GM19467 (cell line): ENCODE measurements at regions not wholly inside any gene's neighbourhood (a gene's known extent, or its start where the extent isn't known, plus 50 kb on each side); places are given as distances from the start of the nearest gene placed in this dataset.

Experiments used
- ATAC-seq: cut with Tn5 transposase; IDR thresholded peaks from one replicate; pipeline ENCODE4 v1.9.1; 2021; ENCODE audit warnings: mild to moderate bottlenecking, moderate library complexity; ENCODE audit not compliant: unreplicated experiment

GRCh38 chr15:93299675-93300074 is 210.7 kb upstream of the RGMA start:
- ATAC-seq, result no peak

GRCh38 chr15:93298901-93299300 is 209.9 kb upstream of the RGMA start:
- ATAC-seq, result no peak

DNA sequence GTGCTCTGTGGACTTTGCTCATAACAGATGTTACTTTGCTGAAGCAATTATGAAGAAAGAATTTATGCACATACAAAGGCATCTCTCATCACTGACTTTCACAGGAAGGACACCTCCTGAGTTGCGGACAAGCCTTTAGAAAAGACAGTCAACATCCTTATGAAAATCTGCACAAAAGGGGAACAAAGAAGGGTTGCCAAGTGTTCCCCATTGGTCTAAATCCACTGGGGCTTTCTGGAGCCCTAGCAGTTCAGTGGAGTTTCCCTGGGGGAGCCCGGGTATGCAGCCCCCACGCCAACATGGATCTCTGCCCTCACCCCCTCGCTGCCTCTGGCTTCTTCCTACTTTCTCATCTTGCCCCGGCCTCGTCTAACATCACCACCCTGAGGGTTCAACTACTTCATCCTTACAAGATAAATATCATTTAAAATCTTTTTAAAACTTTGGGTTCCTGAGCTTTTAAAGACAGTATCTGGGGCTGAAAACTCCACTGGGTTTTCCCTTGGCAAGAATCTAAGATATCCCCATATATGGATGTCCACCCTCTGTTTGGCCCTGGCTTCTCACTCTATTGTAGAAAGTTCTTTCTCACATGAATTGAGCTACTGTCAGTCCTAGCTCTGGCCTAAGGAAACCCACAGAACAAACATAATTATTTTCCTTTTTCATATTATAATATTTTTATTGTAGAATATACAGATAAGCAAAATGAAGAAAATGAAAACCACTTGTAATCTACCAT is 207.9 kb upstream of the RGMA start:
- no peak for ATAC-seq

- no peak for ATAC-seq
Measured at GRCh38 chr15:93294896-93295295, 205.9 kb upstream of the RGMA start.

DNA sequence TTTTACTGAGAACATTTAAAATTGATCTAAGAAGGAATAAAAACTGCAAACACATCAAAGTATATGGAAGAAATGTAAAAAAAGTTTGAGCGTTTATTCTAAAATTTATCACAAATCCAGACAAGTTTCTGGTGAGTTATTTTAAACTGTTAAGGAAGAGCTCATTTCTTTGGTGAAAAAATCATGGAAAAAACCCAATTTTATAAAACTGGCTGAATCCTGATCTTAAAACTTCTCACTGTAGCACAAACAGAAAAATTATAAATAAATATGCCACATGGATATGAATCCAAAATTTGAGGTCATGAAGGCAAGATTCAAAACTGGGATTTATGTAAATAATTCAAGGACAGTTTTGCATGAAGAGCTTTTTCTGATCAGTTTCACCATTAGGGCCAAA is 205.1 kb upstream of the RGMA start:
- no peak for ATAC-seq

DNA sequence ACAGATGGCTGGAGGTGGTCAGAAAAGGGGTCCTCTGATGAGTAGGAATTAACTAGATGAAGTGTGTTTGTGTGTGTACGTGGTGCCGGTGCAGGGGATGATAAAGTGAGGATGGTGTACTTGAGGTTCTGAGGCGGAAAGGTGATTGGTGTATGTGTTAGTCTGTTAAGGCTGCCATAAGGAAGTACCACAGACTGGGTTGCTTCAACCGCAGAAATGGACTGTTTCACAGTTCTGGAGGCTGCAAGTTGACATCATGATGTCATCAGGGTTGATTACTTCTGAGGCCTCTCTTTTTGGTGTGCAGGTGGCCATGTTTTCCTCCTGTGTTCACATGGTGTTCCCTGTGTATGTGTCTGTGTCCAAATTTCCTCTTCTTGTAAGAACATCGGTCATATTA is 202.4 kb upstream of the RGMA start:
- no peak for ATAC-seq

GRCh38 chr15:93290618-93290946 is 201.6 kb upstream of the RGMA start:
- no peak for ATAC-seq

- no peak for ATAC-seq
Measured at GRCh38 chr15:93289941-93290617, 201.1 kb upstream of the RGMA start.

DNA sequence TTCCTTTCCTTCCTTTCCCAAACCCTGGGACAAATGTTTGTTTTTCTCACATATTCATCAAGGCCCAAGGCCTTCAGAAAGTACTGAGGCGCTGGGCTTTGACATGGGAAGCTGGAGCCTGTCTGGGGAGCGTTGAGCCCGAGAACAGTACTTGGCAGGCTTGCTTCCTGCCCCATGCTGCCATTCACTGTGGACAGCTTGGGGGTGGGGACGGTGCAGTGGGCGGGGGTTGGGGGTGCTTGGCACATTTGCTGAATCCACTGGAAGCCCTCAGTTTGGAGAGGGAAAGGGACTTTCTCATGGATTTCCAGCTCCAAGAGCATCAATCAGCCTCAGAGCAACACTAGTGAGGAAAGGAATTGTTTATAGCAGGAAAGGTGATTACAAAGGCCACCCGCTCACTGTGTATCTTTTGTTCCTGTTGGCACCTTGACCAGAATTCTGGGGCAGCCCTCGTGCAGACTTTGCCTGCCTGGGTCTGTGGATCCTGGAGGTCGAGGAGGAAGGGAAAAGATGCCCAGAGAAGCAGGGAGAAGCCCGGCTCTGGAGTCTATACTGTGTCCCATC is 199.8 kb upstream of the RGMA start:
- ATAC-seq, result no peak

DNA sequence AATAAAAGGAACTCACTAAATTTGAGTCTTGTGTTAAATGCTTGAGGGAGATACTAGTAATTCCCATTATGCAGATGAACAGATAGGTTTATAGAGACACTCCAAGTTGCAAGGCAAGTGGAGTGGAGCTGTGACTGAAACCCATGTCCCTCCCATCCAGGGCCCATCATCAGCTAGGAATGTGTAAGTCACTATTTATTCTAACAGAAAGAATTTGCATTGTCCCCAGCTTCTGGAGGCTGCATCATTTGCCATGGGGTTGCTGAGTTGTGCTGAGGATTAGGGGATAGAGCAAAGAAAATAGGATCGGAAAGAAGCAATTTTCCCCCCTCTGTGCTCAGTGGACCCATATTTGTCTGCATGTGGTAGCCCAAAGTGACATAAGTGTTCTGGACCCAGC is 197.4 kb upstream of the RGMA start:
- no peak for ATAC-seq

GRCh38 chr15:93283854-93284253 is 194.8 kb upstream of the RGMA start:
- no peak for ATAC-seq

- no peak for ATAC-seq
Measured at GRCh38 chr15:93282808-93283207, 193.8 kb upstream of the RGMA start.

DNA sequence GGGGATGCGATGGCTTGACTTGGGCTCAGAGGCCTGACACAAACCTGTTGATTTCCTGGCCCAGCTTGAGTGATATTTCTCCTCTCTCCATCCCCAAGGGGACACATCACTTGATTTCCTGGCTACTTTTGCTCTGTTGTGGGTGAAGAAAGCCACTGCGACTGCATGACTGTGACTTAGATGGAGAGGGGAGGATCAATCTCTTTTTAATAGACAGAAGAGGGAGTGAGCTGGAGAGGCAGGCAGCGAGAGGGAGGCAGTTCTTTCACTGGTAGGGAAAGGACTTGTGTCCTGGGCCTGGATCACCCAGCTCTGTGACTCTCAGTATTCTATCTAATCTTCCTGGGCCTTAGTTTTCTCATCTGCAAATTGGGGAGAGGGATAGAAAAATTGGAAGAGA is 189.8 kb upstream of the RGMA start:
- ATAC-seq, result no peak

GRCh38 chr15:93278006-93278405 is 189.0 kb upstream of the RGMA start:
- ATAC-seq, result no peak

- no peak for ATAC-seq
Measured at GRCh38 chr15:93274257-93274656, 185.2 kb upstream of the RGMA start.

DNA sequence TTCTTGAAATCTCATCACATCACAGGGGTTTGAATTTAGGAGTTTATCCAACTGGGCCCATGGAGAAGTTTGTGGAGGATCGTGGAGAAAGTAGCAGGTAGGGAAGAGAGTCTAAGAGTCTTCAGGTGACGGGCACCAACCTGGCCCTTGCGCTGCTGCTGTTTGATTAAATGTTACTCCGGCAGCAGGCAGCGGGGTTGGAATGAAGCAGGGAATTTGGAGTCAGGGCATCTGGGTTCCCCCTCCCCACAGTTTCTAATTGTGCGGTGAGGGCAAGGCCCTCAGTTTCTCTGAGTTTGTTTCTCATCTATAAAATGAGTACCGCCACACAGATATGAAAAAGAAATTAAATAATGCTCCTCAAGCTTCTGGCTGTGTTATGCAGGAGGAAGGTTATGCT is 182.9 kb upstream of the RGMA start:
- ATAC-seq, result no peak

DNA sequence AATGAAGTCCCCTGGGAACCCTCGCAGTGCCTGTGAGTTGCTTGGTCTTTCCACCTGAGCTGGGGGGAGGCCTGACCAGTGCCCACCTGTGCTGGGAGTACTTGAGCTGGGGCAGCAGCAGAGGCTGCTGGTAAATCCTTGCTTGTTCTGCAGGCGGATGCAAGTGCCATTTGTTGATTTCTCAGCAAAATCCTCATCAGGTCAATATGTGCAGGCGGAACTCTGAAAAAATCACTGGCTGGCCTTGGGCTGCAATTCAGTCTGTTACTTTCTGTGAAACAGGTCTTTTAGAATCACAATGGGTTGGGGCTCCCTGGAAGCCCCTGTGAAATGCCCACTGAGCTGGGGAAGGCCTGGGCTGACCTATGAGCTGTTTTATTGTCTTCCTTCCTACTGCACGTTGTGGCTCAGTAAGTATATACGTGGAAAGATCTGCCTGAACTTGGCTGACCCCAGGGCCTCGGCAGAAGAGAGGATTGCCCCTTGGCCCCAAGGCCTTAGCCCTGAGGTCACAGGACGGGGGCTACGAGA is 182.0 kb upstream of the RGMA start:
- ATAC-seq, result no peak

- no peak for ATAC-seq
Measured at GRCh38 chr15:93268066-93268465, 179.1 kb upstream of the RGMA start.

DNA sequence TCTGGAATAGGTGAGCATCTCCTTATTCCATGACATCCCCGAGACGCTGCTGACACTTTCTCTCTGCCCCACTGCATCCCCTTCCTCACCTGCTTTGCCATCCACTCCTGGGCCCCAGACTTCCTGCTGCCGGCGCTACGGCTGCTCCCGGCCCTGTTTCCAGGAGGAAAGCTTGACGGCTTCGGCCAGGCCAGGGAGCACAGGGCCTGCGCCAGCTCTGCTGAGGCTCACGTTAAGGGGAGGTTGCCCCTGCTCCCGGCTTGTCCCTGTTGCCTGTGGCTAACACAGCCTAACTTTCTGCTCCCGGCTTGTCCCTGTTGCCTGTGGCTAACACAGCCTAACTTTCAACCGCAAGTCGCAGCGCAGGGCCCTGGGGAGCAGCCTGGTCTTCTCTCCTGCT is 177.3 kb upstream of the RGMA start:
- ATAC-seq, result no peak

DNA sequence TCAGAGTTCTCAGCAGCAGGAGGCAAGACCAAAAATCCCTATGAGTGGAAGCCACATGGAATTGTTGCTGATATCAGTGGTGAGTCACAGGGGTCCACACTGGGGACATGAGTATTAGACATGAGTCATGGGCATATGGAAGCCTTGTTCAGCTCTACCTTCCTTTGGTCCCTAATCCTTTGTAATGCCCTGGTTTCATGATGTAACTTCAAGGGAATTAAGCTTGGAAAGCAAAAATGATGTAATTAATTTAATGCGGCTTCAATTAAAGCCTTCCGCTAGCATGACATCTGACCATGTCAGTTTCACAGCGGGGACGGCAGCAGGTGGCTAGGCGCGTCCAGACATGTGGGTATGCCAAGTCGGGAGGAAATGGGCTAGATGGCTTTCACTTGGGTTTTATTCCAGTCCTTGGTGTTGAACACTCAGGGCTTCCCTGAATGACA is 176.1 kb upstream of the RGMA start:
- ATAC-seq, result no peak

DNA sequence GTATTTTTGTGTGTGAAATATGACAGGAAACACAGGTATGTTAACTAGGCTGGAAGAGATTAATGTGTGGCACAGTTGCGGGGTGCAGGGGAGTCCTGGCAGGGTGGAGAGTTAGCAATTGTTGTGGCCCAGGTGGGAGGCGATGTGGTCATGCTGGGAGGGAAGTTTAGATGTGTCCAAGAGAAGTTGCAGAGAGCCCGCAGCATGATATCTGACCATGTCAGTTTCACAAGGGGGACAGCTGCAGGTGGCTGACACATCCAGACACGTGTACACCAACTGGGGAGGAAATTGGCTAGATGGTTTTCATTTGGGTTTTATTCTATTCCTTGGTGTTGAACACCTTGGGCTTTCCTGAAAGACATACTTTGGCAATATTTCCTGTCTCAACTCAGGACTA is 172.8 kb upstream of the RGMA start:
- ATAC-seq, result no peak

DNA sequence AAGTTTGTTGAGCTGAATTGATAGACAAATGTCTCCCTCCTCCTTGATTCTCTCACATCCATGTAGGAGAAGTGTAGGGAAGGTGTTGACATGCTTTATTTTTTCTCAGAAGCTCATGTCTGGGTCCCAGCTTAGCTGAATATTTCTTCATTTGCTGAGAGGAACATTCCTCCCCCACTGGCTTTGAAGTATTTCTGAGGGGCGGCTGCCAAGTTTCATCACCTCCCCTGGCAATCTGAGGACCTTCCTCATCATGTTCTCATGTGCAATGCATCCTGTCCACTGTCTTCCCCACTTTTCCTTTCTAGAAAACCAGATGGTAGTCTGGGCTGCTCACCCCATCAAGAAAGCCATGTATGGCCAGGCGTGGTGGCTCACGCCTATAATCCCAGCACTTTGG is 168.9 kb upstream of the RGMA start:
- ATAC-seq, result no peak
